Activated T-cell treated with anti-CD3 and anti-CD28 coated beads for 48 hours (primary cell): ENCODE measurements at regions not wholly inside any gene's neighbourhood (a gene's known extent, or its start where the extent isn't known, plus 50 kb on each side); places are given as distances from the start of the nearest gene placed in this dataset.

ENCODE experiments used
- DNase-seq: peaks from one replicate; pipeline ENCODE4 v3.0.0-alpha.2; 2020; ENCODE audit warnings: low read depth

DNA sequence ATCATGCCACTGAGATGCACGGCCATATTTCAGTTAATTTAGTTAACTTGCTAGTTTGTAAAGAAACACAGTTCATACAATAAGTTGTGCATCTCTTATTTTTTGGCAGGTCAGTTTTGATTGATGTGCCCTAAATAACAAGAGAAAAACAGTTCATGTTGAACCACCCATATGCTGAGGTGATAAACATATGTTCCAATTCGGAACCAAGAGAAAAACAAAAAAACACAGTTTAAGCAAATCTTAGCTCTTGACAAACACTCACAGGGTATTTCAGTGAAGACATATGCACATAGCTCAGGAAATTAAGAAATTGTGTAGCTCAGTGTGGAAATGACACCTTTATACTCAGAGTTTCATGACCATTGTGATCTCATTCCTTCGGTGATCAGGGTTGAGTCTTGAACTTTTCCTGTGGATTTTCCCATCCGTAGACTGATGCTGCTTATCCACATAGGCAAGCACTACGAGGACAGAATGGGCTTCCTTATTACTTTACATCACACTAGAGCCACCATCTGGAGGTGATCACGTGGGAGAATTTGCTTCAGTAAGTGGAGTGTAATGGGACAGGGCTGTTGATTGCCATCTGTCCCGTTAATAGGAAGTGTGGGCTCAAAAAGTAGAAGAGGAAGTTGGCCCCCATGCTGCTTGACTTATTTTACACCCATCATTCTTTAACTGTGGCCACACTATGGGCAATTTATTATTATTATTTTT is 773.0 kb downstream of the MTRR start:
- no peak for DNase-seq

- no peak for DNase-seq
These were observed 775.4 kb downstream of the MTRR start for GRCh38 chr5:8644377-8644776.

DNA sequence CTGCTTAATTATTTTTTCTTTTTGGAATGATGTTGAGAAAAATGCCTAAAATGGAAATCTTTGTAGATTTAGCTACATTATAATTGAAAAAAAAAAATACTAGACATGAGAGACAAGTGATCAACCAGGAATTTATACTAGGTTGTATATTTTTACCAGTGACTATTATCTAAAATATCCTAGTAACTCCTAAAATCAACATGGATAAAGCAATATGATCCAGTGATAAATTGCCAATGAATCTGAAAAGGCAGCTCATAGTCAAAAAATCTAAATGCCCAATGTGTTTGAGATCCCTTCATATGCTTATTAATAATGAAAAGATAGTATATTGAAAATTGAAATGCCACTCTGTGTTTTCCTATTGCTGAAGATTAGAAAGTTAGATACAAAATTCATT is 778.2 kb downstream of the MTRR start:
- no peak for DNase-seq

DNA sequence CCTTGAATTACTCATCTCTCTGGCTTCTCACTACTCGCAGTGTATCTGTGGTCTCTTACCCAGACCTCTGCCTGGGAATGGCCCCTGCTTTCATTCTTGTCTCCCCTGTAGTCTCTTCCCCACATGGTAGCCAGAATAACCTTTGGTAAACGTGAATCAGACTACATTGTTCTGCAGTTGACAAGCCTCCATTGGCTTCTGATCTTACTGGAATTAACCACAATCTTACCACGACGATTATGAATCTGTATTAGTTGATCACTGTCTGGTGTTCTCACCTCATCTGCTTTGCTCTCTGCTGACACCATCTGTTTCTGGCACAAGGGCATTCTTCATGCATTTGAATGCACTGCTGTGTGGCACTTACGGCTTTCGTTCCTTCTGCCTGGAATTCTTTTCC is 781.2 kb downstream of the MTRR start:
- no peak for DNase-seq

- no peak for DNase-seq
These were observed 791.4 kb downstream of the MTRR start for GRCh38 chr5:8660133-8660893.

GRCh38 chr5:8663374-8663773 is 794.4 kb downstream of the MTRR start:
- DNase-seq: no peak

GRCh38 chr5:8675182-8675581 is 806.2 kb downstream of the MTRR start:
- no peak for DNase-seq

GRCh38 chr5:8676695-8677094 is 807.7 kb downstream of the MTRR start:
- no peak for DNase-seq

- no peak for DNase-seq
These were observed 813.4 kb downstream of the MTRR start for GRCh38 chr5:8682381-8682780.

GRCh38 chr5:8683496-8683895 is 814.5 kb downstream of the MTRR start:
- no peak for DNase-seq

DNA sequence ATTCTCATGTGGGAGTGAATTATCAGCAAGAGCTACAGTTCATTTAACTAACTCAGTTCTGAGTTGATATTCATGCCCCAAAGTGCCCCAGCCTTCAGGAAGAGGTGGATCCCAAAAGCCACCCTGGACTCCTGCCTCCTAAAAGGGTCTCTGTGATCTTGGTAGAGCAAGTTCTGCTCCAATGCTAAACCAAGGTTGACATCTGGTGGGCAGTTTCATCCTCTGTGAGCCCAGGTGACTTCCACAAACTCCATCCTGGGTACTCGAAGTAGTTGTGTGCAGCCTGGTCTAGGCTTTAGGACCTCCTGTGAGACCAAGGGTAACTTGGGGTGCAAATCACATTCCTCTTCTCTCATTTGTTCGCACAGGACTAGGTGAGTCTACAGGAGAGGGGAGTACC is 816.8 kb downstream of the MTRR start:
- no peak for DNase-seq

DNA sequence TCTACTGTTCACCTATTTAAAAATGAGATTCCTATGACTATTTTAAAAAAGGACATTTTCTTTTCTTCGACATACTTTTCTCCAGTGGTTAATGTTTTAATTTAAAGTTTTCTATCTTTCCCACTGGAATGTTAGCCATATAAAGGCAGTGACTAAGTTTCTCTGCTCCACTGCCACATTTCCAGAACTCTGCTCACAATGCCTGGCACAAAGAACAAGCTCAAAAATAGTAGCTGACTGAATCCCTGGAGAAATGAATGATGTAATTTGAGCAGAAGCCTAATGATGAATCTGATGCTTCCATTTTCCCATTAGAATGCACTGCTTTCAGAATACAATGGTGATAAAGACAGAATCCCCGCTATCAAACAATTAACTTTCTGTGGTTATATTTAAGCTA is 817.8 kb downstream of the MTRR start:
- DNase-seq: no peak

GRCh38 chr5:8689773-8690172 is 820.8 kb downstream of the MTRR start:
- DNase-seq: no peak

DNA sequence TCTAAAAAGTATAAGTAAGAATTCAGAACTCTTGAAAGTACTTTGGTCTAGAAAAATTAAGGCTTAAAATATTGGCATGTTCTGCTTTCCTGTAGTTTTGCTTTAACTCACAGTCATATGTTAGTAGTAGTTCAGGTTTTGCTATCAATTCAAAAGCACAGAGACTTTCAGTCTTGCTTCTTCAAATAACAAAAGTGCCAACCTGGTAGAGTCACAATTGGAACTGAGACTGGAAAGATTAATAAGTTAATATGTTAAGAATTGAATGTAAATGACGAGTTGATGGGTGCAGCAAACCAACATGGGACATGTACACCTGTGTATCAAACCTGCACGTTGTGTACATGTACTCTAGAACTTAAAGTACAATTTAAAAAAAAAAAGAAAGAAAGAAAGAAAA is 822.3 kb downstream of the MTRR start:
- no peak for DNase-seq

GRCh38 chr5:8693341-8693844 is 824.4 kb downstream of the MTRR start:
- no peak for DNase-seq

GRCh38 chr5:8694545-8694944 is 825.6 kb downstream of the MTRR start:
- DNase-seq: no peak

DNA sequence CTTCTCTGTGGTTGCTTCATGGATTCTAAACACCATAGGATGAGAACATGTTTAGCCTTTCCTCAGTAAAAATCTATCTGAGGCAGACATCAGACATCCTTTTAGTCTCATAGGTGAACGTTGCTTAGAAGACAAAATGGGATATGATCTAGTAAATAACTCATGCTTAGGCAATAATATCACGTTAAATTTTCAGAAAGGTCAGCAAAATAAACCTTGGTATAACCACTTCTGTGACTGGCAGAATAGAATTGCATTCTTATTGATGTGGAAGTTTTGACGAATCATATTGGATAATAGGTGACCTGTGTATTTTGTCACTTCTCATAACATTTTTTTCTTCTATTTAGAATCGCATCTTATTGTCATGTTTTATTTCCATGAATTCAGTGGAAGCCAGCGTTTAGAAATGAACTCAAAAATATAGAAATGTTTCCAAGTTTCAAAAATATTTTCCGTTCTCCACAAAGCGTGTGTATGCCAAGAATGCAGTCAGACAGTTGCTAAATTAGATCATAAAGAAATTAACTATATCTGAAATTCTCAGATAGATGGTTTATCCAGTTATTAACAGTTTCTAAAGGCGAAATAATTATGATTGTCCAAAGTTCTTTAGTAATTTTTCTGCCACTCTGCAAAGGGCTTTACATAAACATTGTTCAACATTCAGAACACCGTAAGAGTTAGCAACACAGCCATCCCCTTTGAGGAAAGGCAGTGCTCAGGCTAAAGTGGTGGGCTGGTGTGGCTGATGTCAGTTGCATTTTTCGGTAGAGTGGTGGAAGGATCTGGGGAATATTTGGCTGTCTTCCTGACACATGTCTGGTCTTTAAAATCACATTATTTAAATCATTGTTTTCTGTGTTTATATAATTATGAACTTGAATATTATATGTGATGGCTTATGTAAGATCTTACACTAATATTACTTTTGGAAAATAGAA is 827.2 kb downstream of the MTRR start:
- no peak for DNase-seq

DNA sequence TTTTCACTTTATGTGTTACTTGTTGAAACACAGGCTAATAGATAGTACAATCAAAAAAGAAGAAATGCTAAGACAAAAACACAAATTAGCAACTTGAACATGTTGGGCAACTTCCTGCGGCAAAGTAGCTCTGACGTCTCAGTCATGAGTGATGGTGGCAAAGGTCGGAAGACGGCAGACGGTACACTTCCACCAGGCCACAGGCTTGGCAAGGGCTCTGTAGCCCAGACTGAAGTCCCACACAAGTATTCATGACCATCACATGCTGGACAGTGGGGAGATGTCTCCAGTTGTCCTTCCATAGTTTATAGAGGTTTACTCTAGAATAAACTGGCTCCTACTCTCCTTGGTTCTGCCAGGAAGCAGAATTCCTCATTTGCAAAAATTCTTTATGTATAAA is 831.3 kb downstream of the MTRR start:
- no peak for DNase-seq

- no peak for DNase-seq
These were observed 831.7 kb downstream of the MTRR start for GRCh38 chr5:8700671-8701070.

GRCh38 chr5:8701251-8701650 is 832.3 kb downstream of the MTRR start:
- DNase-seq: no peak

DNA sequence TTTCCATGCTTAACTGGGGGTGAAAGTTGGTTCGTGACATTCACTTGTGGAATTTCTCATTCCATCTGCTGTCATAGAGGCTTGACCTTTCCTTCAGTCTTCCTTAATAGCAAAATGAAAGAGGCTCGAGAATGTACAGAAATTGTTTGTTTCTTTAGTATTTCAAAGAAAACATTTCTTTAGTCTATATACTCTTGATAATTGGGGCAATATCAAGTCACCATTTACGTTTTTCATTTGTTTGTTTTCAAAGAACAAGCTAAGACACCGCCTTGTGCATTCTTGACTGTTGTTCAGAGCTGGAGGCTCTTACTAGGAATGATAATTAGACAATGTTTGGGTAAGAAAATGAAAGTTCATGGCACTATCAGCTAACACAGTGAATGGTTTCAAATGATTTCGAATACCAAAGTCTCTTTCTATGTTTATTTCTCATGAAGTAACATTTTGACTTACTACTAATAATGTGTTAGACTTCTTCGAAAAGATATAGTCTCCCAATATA is 835.4 kb downstream of the SEMA5A start:
- DNase-seq: no peak

DNA sequence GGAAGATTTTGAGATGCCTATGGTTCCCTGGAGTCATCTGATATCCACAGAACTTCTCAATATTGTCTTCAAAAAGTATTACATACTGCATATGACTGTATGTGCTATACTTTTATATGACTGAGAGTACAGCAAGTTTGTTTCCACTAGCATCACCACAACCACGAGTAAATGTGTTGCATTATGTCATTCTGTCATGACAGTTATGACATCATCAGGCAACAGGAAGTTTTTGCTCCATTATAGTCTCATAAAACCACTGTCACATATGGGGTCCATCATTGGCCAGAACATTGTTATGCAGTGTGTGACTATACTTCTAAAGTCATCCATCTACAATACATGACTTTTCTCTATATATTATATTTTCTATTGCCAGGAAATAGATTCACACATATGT is 831.7 kb downstream of the SEMA5A start:
- DNase-seq: no peak
